ENCODE measurements at regions not wholly inside any gene's neighbourhood (a gene's known extent, or its start where the extent isn't known, plus 50 kb on each side); places are given as distances from the start of the nearest gene placed in this dataset.

DNA sequence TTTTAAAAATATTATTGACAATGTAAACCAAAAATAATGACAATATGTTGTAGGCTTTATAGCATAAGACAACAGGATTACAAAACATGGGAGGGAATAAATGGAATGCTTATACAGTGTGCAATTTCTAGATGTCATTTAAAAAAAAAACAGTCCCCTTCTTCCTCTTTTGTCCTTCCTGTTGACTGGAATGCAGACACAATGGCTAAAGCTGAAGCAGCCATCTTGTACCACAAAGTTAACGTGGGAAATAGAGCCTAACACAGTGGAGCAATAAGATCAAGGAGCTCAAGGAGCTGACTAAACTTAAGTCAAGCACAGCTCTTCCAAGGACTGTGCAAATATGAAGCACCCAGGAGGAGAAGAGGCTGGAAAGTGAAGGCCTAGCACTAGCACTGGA lies 208.1 kb downstream of the ARHGAP12 start:
- no peak for DNase-seq (ENCODE audit: low read depth in 4 of 4, low spot score in 3 of 4)

DNA sequence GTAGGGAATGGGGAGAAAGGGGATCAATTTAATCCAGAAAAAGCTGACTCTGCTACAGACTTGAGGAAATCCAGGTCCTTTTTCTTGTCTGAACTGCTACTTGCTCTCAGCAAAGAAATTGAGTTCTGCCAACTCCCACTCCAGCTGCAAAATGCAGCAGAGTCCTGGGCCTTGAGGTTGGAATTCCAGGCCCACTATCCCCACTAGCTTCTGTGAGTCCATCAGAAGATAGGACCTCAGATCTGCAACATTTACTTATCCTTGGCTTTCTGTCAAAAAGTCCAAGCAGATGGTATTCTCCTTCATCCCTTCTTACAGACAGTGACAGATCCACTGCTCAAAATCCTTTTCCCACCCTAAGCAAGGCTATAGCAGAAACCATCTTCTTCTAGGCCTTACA lies 219.2 kb downstream of the ARHGAP12 start:
- DNase-seq (ENCODE audit: low read depth in 4 of 4, low spot score in 3 of 4): no peak

DNA sequence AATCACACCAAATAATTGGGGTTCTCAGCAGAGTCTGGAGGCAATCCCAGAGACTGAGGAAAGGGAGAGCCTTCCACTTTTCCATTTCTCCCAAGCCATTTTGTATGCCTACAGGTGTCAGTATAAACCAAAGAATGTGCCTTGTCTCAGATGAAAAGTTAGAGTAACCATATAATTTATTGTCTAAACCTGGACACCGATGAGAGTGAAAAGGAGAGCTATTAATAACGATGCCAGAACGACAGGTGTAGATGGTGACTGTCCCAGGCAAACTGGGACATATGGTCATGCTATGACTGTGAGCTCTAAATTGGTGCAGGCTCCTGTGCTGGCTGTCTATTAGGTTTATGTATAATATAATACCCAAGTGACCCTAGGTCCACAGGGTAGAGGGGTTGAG lies 219.6 kb downstream of the ARHGAP12 start:
- no peak for DNase-seq (ENCODE audit: low read depth in 4 of 4, low spot score in 3 of 4)

DNA sequence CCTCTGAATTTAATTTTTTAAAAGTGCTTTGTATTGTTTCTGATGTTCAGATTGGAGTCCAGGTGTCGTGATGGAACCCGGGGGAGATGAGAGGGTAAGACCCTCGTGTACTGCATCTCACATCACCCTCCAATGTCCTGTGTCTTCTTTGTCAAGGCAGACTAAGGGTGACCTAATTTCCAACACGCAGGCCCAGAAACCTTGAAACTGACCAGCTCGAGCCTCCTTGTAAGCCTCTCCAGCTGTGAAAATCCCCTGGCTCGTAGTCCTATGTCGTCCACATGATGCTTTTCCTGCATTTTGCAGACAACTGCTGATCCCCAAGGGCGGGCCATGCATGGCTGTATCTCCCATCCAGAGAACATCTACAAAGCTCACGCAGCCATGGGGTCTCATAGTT lies 220.2 kb downstream of the ARHGAP12 start:
- DNase-seq (ENCODE audit: low read depth in 4 of 4, low spot score in 3 of 4): no peak

DNA sequence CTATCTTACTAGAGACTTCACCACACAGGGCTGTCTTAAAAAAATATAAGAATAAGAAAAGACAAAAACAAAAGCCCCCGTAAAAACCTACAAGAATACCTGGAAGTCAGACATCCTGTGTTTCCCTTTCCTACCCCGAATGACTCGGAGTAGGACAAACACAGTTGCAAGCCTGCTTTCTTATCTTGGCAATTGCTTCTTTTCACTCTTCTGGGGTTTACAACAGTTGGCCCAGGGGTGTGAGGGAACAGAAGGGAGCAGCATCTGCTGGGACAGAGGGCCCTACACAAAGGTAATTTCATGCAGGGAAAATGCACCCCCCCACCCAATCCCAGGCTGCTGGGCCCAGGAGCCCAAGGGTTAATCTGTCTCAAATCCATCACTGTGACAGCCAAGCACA lies 220.6 kb downstream of the ARHGAP12 start:
- no peak for DNase-seq (ENCODE audit: low read depth in 4 of 4, low spot score in 3 of 4)

DNA sequence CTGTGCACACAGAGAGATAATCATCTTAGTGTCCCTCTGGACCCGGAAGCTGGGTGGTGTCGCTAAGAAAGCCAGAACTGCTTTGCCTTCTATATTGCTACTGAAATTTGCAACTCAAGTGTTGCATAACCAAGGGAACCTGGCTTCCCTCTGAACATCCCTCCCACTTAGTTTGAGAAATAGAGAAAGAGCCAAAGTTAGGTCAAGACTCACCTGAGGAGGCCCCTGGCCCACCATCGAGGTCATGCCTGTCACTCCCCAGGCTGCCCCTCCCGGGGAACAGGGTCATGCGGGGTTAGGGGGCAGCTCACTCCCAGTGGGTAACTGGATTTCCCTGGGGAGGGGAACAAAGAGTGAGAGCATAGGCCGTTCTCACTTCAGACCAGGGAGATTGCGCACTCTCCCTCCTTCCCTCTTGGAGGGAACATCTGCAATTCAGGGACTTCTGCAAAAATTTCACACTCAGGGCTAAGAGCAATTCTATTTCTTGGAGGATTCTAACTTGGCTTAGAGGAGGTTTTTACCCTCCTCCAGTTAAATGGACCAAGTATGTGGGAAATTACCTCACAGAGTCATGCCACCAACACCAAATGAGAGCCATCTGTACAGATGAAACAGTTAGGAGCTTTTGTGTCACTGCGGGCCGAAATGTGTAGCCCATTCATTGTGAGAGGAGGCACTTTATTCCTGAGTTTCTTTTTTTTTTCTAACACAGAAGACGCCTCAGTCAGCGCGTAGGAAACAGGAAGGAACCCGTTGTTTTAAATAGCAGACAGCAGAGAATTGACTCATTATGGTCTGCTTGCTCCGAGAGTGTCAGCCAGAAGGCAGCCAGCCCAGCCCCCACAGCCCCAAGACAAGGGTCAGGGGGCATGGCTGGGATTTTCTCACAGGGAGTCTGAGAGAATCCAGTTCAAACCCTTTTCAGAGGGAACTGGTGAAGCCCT lies 221.3 kb downstream of the ARHGAP12 start:
- peak in 2 of 4 donors; percentile 35 to 50 for DNase-seq (ENCODE audit: low read depth in 4 of 4, low spot score in 3 of 4)

DNA sequence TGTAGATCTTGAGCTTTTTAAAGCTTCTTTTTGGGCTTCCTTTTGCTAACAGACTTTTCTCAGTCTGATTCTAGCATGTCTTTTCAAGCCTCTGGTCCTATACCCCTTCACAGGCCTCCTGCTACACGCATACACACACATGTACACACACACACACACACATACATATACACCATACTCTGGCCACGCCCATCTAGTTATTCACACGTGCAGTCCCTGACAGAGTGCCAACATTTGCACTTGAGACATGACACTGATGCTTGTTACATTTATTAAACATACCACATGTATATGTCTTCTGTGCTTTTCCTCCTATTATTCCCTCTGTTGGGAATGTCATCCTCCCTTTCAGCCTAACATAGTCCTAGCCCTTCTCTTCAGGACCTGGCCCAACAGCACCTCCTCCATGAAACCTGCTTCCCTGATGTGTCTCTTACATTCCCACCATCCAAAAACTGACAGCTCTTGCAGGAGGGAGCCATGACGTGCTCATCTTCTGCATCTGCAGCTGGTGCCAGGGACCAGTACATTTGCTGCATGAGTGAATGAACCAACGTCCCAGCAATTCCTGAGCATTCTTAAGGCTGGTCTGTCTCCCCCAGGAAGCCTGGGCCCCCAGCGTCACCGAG lies 222.1 kb downstream of the ARHGAP12 start:
- DNase-seq (ENCODE audit: low read depth in 4 of 4, low spot score in 3 of 4): no peak

DNA sequence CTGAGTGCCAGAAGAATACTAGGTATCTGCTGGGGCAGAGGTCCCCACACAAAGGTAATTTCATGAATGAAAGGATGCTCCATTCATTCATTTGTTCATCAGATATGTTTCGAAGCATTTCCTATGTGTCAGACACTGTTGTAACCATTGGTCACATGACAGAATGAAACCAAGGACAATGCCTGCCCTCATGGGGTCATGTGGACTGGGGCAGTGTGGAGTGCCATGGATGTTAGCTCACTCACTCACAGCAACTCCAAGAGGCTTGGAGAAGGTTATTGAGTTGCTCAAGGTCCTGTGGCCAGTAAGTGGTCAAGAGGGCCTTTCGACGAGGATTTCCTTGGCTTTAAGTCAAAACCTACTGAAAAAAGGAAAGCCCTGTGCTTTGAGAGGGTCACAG lies 223.5 kb downstream of the ARHGAP12 start:
- DNase-seq (ENCODE audit: low read depth in 4 of 4, low spot score in 3 of 4): no peak

DNA sequence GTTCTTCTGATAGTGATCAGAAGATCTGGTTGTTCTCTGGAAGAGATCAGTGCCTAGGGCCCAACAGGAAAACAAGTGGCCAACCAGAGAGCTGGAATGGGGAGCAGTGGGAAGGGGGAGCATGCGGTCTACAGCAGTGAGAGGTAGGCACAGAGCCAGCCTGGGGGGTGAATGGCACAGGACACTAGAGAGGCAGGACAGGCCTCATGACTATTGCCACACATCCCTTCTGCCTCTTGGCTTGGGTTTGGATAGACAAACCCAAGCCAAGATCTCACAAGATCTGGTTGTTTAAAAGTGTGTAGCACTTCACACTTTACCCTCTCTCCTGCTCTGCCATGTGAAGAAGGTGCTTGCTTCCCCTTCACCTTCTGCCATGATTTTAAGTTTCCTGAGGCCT lies 224.4 kb downstream of the ARHGAP12 start:
- no peak for DNase-seq (ENCODE audit: low read depth in 4 of 4, low spot score in 3 of 4)

DNA sequence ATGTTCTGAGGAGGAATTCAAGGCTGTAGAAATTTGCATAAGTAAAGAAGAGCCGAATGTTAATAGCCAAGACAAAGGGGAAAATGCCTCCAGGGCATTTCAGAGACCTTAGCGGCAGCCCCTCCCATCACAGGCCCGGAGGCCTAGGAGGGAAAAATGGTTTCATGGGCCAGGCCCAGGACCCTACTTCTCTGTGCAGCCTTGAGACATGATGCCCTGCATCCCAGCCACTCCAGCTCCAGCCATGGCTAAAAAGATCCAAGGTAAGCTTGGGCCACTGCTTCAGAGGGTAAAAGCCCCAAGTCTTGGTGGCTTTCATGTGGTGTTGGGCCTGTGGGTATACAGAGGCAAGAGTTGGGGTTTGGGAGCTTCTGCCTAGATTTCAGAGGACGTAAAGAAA lies 225.7 kb downstream of the ARHGAP12 start:
- DNase-seq (ENCODE audit: low read depth in 4 of 4, low spot score in 3 of 4): no peak

DNA sequence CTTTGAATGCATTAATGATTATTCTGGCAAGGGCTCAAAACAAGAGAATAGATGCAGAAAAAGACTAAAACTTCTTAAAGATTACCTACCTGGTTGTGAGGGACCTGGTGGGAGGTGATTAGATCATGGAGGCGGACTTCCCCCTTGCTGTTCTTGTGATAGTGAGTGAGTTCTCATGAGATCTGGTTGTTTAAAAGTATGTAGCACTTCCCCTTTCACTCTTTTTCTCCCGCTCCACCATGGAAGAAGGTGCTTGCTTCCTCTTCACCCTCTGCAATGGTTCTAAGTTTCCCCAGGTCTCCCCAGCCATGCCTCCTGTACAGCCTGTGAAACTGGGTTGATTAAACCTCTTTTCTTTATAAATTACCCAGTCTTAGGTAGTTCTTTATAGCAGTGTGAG lies 226.6 kb downstream of the ARHGAP12 start:
- no peak for DNase-seq (ENCODE audit: low read depth in 4 of 4, low spot score in 3 of 4)

DNA sequence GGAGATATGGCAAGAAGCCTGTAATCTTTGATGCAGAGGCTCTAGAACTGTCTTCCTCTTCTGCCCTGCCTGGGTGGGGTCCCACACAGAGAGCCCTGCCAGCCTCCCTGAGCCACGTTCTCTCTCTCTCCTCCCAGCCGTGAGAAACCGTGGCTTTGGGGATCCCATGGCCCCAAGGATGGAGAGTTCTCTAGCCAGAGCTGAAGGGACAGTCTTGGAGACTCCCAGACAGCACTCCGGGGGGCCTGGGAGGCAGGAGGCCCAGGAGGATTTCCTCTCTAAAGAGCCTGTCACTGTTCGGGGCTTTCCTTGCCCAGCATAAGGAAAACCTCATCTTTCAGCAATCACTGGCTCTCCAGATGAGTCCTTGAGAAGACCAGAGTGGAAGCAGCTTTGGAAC lies 227.1 kb downstream of the ARHGAP12 start:
- no peak for DNase-seq (ENCODE audit: low read depth in 4 of 4, low spot score in 3 of 4)

DNA sequence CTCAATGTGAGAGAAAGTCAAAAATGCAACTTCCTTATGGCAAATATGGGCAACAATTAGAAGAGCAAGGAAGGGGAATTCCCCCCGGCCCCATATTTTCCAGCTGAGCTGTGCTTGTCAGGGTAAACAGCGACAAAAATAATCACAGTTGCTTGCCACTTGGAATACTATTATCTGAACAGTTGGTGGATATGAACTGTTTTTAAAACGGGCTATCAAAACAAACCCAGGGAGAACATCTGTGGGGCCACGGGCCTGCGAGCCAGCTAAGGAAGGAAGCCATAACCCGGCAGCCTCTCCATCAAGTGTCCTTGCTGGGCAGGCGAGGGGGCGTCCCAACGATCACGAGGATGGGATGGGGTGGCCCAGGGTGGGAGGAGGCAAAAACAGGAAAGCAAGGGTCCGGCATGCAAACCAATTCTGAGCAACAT lies 228.4 kb downstream of the ARHGAP12 start:
- no peak for DNase-seq (ENCODE audit: low read depth in 4 of 4, low spot score in 3 of 4)

DNA sequence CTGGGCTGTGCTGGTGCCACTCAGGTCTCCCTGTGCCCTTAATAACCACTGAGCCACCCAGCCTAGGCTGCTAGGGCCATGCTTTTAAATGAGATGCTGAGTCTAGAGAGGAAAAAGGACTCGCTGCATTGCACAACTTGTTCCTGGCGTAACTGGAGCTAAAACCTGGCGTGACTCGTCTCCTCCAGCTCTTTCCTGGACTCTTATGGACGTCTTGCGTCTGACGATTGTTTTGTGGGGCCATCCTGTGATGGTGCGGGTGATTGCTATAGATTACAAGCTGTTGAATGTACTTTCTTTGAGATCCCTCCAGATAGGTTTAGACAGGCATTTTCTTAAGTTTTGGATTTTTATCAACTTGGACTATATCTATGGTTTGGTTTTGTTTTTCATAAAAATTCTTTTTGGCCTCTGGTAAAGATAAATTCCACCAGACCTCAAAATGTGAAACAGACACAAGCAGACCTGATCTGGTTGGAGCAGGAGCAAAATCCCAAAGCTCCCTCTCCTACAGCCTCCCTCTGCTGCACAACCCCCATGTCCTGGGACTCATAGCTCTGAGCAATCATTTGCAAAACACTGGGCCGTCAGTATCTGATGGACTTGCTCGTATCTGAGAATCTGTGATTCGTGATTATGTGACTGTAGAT lies 230.3 kb downstream of the ARHGAP12 start:
- no peak for DNase-seq (ENCODE audit: low read depth in 4 of 4, low spot score in 3 of 4)

DNA sequence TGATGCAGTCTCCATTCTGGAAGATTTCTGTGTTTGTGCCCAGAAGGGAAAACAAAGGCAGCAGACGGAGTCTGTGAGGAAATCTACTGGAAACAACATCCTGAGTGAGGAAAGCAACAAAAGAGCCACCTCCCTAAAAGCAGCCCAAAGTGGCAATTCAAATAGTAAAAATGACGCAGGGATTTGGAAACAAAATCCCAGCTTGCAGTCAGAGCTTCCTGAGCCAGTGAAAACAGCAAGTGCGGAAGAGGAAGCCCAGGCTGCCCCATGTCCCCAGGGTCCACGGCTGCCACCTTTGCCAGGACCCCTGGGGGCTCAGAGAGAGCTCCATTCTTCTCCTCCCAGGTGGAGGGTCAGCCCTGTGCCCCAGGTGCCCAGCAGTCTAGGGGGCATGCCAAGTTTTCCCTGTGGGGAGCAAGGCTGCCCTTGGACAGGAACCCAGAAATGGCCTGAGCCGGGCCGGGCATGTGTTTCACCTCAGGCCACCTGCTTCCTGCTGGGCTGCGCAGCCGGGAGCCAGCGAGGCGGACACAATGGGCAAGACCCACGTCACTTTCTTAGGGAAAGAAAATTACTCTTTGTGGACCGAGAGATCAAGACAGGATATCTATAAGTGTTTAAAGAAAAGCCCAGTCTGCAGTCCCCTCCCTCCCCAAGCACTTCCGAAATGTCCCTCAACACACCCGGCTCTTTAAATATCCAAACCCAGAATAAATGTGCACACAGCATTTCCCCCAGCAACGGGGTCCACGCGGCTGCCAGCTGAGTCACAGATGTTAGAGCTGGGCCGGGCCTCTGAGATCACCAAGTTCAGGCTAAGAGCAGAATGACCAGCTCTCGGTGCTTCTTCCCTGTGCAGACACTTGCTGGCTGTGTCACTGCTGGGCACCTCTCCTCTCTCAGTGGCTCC lies 231.1 kb downstream of the ARHGAP12 start:
- no peak for DNase-seq (ENCODE audit: low read depth in 4 of 4, low spot score in 3 of 4)

DNA sequence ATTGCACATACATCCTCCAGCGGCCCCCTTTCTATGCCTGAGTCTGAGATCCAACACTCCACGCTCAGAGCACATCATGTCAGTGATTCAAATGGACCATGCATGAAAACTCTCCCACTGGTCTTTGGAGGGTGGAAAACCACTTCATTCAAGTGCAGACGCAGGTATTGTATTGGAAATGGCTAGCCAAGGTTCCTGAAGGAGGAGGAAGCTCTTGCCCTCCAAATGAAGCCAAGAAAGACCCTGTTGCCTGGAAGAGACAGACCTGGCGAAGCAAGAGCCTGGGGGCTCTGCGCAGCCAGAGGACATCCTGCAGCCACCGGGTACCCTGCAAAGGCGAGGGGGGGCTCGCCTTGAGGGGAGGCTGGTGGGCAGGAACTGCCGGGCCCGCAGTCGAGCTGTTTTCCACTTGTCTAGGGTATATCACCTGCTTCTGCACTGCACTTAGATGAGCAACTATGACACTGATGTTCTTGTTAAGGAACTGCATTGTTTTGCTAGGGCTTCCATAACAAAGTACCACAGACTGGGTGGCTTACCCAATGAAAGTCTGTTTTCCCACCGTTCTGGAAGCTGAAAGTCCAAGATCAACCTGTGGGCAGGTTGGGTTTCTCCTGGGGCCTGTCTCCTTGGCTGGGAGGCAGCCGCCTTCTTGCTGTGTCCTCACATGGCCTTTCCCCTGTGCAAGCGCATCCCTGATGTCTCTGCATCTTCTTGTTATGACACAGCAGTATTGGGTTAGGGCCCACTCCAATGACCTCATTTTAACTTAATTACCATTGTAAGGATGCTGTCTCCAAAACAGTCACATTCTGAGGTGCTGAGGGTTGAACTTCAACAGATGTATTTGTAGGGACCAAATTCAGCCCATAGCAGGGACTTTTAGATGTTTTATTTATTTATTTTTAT lies 233.4 kb downstream of the ARHGAP12 start:
- no peak for DNase-seq (ENCODE audit: low read depth in 4 of 4, low spot score in 3 of 4)

DNA sequence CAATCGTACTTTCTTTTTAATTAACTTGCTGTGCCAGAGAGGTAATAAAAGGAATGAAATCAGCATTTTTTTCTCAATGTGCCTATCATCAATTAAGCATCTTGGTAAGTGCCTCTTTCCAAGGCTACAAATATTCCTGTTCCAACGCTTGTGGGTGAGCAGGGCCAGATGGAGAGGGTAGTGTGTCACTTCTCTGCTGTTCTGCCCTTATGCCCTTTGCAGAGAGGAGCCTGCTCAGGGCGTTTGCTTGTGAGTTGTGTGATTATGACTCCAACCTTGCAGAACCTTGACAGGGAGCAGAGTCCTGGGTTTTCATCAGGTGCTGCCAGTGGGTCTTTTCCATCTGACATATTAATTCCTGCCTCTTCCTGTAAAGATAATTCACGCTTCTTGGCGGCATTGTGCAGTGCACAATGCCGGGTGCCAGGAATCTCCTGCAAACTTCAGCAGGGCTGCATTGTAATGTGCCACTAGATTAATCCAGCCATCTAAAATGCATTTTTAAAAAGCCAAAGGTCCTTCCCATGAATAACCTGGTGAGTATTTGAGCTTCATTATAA lies 234.4 kb downstream of the ARHGAP12 start:
- DNase-seq (ENCODE audit: low read depth in 4 of 4, low spot score in 3 of 4): no peak

DNA sequence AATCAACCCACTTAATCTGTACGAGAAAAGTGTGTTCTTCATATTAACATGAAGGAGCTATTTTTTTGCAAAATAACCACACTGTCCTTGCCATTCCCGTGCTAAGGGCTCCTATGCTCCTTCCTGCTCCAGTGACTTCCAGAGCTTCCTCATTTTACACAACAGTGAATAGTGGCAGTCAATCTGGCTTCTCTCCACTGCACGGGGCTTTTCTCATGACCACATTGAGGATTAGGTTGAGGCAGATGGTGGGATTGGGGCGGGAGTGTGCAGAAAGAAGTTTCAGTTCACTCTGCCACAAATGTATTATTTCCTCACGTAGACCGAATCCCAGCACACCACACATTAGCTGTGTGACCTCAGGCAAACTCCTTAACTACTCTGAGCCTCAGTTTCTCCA lies 235.1 kb downstream of the ARHGAP12 start:
- DNase-seq (ENCODE audit: low read depth in 4 of 4, low spot score in 3 of 4): no peak

DNA sequence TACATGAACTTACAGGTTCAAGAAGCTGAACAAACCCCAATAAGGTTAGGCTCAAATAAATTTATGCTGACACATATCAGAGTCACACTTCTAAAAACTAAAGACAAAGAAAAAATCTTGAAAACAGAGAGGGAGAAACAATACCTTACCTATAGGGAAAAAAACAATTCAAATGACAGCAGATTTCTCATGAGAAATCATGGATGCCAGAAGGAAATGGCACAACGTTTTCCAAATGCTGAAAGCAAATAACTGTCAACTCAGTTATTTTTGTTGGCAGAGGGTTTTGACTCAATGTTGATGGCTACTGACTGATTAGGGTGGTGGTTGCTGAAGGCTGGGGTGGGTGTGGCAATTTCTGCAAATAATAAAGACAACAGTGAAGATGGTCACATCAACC lies 239.4 kb downstream of the ARHGAP12 start:
- no peak for DNase-seq (ENCODE audit: low read depth in 4 of 4, low spot score in 3 of 4)

Measured in right renal pelvis (tissue), 4 donors.